ENCODE measurements at regions not wholly inside any gene's neighbourhood (a gene's known extent, or its start where the extent isn't known, plus 50 kb on each side); places are given as distances from the start of the nearest gene placed in this dataset.

DNA sequence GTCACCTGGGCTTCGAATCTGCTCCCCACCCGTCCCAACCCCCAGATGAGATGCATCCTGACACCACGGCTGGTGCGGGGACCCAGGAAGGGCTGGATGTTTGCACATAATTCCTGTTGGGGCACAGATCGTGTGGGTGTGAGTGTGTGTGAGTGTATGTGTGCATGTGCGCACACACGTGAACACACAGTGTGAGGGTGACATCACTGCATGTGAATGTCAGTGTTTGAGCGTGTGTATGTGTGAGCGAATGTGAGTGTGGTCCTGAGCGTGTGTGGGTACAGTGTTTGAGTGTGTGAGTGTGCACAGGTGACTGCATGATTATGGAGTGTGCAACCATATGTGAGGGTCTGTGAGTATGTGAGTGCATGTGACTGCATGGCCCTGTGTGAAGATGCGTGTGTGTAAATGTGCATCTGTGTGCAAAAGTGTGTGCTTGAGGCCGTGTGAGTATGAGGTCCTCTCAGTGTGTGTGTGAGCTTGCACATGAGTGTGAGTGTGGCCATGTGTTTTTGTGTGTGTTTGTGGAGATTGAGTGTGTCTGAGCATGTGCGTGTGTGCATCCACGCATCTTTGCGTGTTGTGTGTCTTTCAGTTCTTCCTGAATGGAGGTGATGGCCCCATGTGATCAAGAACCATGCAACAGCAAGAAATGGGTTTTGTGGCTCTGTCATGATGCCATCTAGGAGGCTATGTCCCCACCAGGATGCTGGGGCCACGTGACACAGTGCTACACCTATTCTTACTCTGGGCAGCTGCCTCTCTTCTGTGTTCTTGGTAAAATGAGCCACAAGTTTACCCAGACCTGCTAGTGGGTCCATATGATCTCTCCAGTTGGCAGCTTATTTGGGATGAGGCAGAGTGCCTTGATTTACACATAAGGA is 70.5 kb upstream of the GCSH start:
- in situ Hi-C loops (cut with HindIII; ENCODE audit: low pct_ligation_motif_present, low sequenced_read_pairs), result no loop called here
- no peaks in the 10 kb centered on the region for H3K36me3 ChIP-seq (replicated peaks)
- H3K27me3 ChIP-seq (replicated peaks), result no peaks in the 10 kb centered on the region
- no peak for DNase-seq
- no peak overlapping the region for H3K4me3 ChIP-seq (ENCODE audit: low read depth, low read length)
- TF ChIP-seq, protein P1, sequence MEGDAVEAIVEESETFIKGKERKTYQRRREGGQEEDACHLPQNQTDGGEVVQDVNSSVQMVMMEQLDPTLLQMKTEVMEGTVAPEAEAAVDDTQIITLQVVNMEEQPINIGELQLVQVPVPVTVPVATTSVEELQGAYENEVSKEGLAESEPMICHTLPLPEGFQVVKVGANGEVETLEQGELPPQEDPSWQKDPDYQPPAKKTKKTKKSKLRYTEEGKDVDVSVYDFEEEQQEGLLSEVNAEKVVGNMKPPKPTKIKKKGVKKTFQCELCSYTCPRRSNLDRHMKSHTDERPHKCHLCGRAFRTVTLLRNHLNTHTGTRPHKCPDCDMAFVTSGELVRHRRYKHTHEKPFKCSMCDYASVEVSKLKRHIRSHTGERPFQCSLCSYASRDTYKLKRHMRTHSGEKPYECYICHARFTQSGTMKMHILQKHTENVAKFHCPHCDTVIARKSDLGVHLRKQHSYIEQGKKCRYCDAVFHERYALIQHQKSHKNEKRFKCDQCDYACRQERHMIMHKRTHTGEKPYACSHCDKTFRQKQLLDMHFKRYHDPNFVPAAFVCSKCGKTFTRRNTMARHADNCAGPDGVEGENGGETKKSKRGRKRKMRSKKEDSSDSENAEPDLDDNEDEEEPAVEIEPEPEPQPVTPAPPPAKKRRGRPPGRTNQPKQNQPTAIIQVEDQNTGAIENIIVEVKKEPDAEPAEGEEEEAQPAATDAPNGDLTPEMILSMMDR (IDR thresholded peaks at IDR 0.05; ENCODE audit: low read depth, low read length, missing control alignments), result no peak
- no peak overlapping the region for H3K27ac ChIP-seq

DNA sequence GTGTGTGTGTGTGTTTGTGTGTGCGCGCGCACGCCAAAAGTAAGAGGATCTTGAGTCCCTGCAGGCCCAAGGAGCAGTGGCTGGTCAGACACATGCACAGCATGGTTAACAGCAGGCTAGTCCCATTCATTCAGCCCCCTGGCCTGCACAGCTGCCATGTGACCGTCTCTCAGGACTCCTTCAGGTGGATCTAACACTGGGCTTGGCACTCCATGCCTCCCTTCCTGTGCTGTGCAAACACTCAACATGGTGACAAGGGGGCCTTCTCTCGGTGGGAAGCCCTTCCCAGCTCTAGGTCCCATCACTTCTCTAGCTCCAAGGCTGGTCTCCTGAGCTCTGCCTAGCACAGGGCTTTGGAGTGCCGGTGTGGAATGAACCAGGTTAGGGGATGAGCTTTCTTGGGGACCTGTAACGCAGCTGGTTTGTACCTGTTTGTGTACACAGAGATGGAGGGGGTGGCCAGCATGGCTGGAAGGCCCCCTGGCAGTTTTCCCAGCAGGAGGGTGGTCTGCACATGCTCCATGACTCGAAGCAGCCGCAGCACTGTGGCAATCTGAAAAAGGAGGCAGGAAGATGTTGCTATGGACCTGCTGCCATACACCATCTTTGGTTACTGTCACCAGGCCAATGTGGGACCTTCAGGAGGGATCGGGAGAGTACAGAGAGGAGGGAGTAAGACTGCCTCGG is 69.4 kb upstream of the GCSH start:
- Histone ChIP-seq H3K27ac (no peak overlapping the region), H3K4me3 (ENCODE audit: low read depth, low read length) (no peak overlapping the region), H3K36me3 (replicated peaks) (no peaks in the 10 kb centered on the region), H3K27me3 (replicated peaks) (no peaks in the 10 kb centered on the region)
- DNase-seq, result no peak
- TF ChIP-seq, protein P1 (IDR thresholded peaks at IDR 0.05; ENCODE audit: low read depth, low read length, missing control alignments), result no peak
- in situ Hi-C loops (cut with HindIII; ENCODE audit: low pct_ligation_motif_present, low sequenced_read_pairs), result no loop called here

DNA sequence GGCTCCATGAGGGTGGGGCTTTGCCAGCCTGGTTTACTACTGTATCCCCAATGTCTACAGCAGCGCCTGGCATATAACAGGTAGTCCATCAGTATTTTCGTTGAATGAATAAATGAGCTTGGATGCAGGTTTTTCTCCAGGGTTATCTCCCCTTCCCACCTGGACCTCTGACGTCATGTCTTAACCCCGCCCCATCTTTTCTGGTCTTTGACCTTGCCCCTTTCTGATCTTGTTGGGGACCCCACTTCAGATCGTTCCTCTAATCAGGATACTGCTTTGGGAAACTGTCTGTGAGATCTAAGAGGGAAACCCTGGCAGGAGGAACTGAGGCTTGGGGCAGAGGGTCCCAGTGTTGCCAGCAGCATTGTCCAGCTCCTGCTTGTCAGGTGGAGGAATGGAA is 68.8 kb upstream of the GCSH start:
- no peak for DNase-seq
- TF ChIP-seq, protein P1 (IDR thresholded peaks at IDR 0.05; ENCODE audit: low read depth, low read length, missing control alignments), result no peak
- Histone ChIP-seq H3K36me3 (replicated peaks) (no peaks in the 10 kb centered on the region), H3K4me3 (ENCODE audit: low read depth, low read length) (no peak overlapping the region), H3K27ac (no peak overlapping the region), H3K27me3 (replicated peaks) (no peaks in the 10 kb centered on the region)
- in situ Hi-C loops (cut with HindIII; ENCODE audit: low pct_ligation_motif_present, low sequenced_read_pairs), result no loop called here

DNA sequence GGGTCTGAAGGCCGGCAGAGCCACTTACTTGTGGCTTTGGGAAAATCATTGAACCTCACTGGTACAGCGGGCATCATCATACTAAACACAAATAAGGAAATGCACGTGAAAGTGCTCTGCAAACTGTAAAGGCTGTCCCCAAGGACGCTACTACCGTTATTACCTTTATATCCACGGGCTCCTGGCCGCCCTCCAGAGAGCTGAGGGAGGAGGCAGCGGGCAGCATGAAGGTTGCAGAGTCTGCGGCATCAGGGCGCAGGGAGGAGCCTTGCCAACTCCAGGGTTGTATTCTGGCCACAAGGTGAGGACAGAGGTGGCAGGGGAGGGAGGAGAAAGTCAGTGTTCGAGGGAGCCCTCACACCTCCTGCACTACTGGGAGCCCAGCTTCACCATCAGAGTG is 68.3 kb upstream of the GCSH start:
- H3K27me3 ChIP-seq (replicated peaks), result no peaks in the 10 kb centered on the region
- no peaks in the 10 kb centered on the region for H3K36me3 ChIP-seq (replicated peaks)
- no peak overlapping the region for H3K4me3 ChIP-seq (ENCODE audit: low read depth, low read length)
- DNase-seq, result no peak
- TF ChIP-seq, protein P1 (IDR thresholded peaks at IDR 0.05; ENCODE audit: low read depth, low read length, missing control alignments), result no peak
- H3K27ac ChIP-seq, result no peak overlapping the region
- in situ Hi-C loops (cut with HindIII; ENCODE audit: low pct_ligation_motif_present, low sequenced_read_pairs), result no loop called here

DNA sequence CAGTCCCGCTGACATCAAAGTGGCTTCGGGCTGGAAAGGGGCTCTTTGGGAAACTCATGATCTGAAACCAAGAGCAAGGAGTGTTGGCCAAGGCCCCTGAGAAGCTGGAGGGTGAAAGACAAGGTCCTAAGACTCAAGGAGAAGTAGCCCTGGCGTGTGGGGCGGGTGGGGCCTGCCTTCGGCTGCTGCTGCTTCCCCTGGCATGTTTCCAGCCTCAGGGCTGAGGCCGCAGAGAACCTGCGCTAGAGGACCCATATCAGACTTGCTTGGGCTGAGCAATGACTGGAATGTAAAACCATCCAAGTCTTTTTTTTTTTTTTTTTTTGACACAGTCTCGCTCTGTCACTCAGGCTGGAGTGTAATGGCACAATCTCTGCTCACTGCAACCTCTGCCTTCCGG is 67.5 kb upstream of the GCSH start:
- Histone ChIP-seq H3K27ac (no peak overlapping the region), H3K36me3 (replicated peaks) (no peaks in the 10 kb centered on the region), H3K27me3 (replicated peaks) (no peaks in the 10 kb centered on the region), H3K4me3 (ENCODE audit: low read depth, low read length) (no peak overlapping the region)
- TF ChIP-seq, protein P1 (IDR thresholded peaks at IDR 0.05; ENCODE audit: low read depth, low read length, missing control alignments), result no peak
- in situ Hi-C loops (cut with HindIII; ENCODE audit: low pct_ligation_motif_present, low sequenced_read_pairs), result no loop called here
- no peak for DNase-seq

Measured in brain microvascular endothelial cell (primary cell).